Activated CD4-positive, alpha-beta T cell treated with anti-CD3 and anti-CD28 coated beads for 1 hour (primary cell): ENCODE measurements at regions not wholly inside any gene's neighbourhood (a gene's known extent, or its start where the extent isn't known, plus 50 kb on each side); places are given as distances from the start of the nearest gene placed in this dataset.

Experiments
- DNase-seq: peaks from one replicate; pipeline ENCODE4 v3.0.0-alpha.2; 2020

DNA sequence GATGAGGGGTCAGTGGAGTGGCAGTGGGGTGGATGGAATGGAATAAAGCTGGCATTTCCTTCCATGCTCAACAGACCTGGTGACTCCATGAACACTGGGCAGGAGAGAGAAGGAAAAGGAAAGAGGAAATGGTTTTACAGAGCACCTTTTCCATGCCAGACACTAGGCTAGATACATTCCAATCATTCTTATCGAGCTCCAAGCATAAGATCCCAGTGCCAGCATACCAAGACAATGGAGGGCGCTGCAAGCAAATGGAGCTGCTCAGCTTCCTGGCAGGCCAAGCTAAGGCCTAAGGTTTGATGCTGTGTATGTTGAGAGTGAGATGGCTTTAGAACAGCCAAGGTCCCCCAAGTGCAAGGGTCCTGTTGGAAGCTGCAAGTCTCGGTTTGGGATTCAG lies 113.2 kb downstream of the HSPH1 start:
- no peak for DNase-seq

DNA sequence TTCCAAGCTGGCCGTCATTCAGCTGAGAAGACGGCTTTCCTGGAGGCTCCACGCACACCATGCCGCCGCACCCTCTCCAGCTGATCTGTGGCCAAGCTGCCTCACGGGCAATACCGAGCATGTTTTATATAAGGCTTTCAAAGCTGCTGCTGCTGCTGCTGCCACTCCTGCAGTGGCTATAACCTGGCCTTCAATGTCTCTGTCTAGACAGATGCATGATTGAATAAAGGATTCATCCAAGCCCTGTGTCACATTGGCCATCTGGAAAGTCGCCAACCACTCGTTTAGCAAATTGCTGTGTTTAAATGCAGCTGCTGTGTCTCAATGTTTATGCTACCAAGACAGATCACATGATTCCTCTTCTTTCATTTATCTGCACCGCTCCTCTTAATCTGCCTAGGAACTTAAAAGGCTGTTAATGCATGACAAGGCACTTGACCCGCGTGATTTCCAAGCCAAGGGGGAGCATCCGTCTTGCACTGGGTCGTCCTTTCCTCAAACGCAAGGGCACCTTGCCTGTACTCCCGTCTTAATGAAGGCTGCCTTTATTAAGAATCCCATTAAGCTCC lies 114.3 kb downstream of the TEX26 start:
- DNase-seq = no peak

DNA sequence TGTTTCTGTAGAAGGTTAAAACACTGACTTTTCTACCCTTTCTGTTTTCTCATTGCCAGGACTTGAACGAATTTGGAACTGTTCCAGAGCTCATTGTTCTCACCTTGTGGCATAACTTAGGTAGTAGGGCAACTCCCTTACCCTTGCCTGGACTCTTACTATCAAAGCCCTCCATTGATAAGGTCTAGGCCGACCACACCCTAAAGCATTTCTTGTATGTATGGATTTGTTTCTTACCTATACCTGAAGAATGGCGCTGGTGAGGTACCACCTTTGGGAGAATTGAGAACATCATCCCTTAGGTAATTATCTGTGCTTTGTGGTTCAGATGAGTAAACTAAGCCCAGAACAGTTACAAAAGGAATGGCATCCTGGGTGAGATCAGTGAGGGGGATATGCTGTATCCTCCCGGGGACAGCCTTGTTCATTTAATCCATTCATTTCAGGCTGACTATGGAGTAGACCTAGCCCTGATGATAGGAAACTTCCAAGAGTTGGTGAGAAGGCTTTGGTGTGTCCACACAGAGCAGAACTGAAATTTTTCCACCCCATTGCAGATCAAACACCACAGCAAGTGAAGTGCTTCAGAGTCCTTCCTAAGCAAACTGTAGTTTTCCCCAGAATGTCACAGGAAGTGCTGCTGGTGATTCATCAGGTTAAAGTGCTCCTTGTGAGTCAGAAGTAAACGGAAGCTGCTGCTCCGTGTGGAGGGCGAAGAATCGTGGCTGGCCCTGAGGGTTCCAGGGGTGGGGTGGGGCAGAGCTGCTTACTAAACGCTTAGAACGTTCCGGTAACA lies 113.0 kb downstream of the TEX26 start:
- DNase-seq = peak; percentile 64

DNA sequence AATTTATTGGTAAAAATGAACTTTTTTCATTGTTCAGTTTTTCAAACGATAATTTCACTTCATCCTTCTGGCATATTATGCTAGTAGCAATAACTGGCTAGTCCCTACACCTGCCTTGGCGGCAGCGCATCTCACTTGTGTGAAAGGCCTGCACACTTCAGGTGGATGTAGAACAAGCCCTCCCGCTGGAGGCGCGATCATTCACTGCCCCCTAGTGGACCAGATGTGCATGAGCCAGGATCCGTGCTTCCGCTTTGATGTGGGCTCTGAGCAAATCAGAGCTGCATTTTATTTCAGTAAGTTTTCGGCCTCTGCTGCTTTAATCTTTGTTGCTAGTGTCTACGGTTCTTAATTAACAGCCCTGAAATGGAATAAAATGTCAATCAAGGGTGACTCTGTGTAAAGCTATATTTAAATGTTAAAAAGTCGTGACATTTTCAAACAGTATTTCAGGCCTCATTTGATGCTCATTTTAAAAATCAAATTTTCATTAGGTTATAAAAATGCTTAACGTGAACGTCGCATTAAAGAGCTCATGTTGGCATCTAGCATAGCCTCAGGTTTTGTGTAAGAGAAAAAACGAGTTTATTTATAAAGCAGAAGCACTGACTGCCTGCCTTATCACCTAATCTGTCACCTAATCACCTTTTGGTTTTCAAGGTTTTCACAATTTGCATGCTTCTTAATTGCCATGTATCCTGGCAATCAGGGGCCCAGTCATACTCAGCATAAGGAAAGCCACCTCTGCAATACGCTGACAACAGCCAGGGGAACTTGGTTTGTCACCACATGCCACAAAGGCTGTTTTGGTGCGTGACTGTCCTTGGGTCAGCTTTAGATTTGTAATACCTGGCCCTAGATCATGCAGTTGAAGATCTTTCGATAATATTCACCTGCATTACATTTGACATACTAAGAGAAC lies 112.2 kb downstream of the TEX26 start:
- peak; percentile 74 for DNase-seq

DNA sequence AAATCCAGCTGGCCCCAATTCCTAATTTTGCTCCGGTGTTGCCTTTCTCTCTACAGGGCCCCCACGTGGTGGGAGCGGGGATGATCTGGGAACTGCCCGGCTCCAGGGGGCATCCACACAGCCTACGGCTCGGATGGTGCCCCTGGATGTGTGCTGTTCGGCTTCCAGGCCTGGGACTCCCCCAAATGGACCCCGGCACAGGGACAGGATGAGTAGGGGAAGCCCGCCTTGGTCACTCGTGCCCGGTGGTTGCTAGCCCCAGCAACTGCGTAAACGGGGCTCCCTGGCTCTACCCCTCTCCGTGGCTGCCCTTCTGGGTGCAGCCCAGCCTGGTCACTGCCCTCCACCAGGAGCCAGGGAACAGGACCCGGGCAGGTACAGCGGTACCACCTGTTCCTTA lies 111.5 kb downstream of the TEX26 start:
- no peak for DNase-seq

DNA sequence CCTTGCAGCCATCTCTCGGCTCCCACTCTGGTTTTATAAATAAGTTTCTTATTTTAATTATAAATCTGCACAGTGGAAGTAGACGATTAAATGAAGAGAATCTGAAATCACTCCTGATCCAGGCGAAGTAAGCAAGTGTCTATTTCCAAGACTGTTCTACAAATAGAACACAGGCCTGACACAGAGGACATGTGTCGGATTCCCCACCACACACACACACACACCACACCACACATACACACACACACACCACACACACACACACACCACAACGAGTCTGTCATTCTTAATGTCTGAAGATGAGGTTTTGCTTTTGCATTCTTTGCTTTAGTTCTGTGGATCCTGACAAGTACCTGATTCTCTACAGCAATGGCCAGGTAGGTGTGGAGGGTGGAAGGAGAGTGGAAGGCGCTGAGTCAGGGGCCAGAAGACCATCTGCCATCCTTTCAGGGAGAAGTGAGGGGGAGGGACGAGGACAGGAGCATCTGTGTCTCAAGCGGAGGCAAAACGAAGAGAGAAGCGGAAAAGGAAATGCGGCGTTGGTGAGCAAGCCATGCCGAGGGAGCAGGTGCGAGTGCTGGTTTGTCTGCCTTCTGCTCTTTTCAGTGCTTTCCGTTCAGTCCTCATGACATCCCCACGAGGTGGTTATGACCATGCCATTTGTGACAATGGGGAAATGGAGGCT lies 110.2 kb downstream of the TEX26 start:
- no peak for DNase-seq

DNA sequence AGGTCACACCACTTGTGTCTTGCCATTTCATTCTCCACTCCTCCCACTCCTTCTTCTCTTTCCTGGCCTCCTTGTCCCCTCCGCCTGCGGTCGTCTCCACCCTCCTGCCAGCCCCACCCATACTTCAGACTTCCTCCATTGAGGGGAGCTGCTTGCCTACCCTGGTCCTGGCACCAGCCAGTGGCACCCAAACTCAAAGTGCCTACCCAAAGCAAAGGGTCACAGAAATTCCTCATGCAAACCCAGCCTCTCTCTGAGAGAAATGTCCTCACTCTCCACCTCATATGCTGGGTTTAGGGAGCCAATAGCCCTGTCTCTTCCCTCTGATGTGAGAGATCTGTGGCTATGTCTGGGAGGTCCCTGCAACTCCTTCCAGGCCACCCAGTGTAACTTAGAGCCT lies 109.6 kb downstream of the TEX26 start:
- no peak for DNase-seq

DNA sequence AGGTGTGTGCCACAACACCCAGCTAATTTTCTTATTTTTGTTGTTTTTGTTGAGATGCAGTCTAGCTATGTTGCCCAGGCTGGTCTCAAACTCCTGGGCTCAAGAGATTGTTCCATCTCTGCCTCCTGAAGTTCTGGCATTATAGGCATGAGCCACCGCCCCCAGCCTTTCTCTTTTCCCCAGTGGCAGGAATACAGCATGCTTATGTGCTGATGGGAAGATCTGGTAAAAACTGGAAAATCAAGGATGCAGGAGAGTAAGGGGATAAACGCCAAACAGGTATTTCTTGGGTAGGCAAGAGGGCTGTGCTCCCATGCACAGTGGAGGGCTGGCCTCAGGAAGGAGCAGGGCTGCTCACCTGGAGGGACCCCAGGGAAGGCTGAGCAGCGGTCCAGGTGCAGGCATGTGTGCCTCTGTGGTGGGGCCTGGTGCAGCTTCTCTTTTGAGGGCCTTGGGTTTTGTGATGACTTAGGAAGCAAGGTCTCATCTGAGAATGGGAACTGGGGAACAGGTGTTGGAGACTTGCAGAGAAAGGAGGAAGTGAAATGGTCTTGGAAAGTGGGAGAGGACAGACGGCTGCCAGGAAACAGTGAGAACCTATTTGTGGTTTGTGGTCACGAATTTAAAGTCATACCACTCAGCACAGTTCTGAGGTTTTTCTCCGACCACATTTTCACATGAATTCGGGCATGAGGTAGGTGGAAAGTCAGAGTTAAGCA lies 106.5 kb downstream of the TEX26 start:
- no peak for DNase-seq

DNA sequence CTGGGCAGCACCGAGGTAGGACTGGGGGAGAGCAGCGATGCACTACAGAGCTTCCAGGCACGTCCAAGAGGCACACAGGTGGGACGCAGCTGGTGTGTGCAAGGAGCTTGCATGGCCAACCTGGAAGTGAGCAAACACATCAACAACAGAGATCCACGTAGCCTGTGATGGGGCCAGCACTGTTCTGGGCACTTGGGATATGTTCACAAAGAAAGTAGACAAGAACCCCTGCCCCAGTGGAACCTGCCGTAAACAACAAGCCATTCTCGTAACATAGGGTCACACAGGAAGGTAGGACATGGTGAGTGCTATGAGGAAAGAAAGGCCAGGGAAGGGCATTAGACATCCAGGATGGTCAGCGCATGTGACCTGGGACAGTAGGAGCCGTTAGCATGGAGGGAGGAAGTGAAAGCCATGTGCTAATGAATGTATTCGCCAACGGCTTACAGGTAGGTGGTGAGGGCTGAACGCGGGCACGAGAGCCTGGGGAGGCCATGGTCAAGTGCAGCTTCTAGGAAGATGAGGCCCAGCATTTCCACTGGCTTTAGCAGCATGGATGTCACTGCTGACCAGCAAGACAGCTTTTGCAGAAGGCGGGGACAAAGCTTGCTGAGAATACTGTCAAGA lies 105.5 kb downstream of the TEX26 start:
- no peak for DNase-seq

DNA sequence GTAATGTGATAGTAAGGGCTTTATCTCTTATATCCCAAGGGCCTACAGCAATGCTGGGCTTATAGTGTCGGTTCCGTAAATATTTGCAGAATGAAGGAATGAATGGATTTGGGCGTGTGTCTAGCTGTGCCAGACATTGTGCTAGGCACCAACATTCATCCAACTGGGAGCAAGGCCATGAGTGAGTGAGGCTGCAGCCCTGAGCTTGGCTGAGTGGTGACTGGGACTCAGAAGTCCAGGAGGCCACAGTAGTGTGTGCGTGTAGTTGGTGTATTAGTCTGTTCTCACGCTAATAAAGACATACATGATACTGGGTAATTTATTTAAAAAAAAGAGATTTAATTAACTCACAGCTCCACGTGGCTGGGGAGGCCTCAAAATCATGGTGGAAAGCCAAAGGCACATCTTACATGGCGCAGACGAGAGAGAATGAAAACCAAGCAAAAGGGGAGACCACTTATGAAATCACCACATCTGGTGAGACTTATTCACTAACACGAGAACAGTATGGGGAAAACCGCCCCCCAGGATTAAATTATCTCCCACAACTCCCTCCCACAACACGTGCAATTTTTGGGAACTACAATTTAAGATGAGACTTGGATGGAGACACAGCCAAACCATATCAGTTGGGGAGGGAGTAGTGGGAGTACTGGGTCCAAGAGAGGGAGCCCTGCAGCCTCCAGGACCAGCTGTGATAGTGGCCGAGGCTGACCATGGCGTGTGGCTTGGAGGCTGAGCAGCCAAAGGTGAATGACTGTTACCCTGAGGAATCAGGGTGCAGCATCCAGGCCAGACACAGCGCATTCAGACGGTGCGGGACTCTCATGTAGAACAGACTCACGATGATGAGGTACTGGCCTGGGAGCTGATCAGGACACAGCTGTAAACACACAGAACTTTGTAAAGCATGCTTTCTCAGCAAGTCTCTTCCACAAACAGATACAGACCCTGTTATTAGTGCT lies 104.6 kb downstream of the TEX26 start:
- no peak for DNase-seq

DNA sequence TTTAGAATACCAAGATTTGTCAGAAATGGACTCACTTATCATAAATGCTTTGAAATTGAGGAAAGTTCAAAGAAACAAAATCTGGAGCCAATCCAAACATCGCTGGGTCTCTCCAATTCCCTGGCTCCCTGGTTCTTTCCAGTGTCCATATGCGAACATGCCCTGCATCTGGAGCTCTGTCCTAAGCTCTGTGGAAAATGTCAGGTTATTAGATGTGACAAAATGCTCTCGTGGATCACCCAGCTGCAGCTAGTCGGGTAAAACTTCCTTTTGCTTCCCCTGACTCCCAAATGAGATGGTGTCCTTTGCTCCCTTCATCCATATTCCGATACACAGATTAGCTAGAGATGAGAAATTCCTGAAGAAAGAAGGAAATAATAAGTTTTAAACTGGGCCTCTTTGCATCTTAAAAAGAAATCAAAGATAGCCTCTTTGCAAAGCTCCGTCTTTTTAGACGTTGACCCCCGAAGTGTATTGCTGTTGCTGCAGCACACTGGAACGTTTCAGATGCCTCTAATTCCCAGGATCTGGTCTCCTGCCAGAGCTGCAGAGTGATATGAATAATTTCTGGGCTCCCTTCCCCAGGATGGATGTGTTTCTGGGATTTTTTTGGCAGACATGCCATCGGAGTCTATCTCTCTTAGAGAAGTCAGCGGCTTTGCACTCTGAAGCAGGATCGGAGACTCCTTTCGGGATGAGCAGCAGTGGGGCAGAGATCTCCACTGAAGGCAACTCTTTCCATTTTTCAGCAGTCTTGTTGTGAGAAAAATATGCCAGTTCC lies 102.9 kb downstream of the TEX26 start:
- DNase-seq = no peak

DNA sequence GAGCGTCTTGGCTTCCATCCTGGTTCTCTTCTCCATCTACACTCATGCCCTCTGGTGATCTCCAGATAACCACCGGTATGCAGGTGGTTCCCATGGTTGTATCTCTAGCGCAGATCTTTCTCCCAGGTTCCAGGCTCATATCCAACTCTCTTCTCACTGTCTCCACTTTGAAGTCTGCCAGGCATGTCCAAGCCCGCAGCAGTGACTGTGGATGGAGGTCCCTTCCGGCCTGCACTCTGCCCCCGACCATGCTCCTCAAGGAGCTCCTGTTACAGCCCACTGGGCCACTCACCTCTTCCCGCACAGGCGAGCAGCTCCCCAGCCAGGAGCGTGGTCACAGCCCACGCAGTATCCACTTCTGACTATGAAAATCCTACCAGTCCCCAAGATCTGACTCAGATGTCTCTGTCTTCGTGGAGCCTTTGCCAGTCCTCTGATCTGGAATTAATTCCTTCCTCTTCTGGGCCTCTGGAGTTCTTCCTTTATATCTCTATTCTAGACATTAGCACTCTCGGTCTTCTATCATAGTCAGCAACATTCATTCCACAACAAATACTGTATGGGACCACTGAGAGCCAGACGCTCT lies 100.2 kb downstream of the TEX26 start:
- DNase-seq = no peak

DNA sequence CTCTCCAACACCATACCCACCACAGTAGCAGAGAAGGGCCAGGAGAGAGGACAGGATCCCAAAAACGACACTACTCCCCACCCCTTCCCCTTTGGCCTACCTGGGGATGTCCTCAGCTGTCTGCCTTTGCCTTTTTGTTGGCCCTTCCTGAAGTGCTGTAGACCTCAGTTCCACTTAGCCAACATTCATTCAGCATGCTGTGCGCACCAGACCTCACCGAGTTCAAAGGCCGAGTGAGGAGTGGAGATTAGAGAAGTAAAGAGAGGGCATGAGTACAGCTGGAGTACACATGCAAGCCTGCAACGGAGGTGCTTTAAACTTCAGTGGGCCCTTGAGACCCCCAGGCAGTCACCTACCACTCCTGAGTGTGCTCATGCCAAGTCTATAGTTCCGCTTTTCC lies 99.0 kb downstream of the TEX26 start:
- no peak for DNase-seq

DNA sequence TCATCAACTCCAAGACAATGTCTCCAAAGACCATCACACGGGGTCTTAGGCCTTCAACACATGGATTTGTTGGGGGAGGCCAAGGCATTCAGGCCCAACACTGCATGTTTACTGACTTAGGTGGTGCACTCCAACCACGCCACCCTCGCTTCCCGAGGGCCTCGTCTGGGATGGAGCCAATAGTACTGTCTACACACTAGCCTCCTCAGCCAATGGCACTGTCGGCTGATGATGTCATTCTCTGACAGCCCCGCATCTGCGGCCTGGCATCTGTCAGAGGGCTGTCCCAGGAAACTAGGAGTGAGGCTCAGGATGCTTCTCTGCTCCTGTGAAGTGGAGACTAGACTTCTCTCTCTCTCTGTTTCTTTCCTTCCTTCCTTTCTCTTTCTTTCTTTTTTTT lies 96.6 kb downstream of the TEX26 start:
- DNase-seq = no peak

DNA sequence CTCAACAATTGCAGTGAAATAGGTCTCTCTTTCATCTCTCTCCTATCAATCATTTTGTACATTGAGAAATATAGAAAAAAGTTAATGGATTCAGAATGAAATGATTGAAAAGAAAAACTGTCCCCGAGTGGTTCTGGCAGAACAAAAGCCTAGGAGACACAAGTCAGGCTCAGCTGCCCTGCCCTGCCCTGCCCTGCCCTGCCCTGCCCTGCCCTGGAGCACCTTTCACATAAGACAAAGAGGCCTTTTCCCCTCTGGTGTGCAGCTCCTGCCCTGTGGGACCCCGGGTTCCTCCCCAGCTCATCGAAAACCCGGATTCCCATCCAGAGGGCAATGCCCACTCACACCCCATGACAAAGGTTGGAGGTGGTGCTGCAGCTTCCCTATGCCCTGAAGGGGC lies 94.7 kb downstream of the TEX26 start:
- DNase-seq = no peak
